ENCODE measurements at regions not wholly inside any gene's neighbourhood (a gene's known extent, or its start where the extent isn't known, plus 50 kb on each side); places are given as distances from the start of the nearest gene placed in this dataset.
"Not testable (repeated sequence)": the region's sequence is repeated elsewhere in the genome, so short reads cannot be mapped to it uniquely, and the experiment has no call there.

DNA sequence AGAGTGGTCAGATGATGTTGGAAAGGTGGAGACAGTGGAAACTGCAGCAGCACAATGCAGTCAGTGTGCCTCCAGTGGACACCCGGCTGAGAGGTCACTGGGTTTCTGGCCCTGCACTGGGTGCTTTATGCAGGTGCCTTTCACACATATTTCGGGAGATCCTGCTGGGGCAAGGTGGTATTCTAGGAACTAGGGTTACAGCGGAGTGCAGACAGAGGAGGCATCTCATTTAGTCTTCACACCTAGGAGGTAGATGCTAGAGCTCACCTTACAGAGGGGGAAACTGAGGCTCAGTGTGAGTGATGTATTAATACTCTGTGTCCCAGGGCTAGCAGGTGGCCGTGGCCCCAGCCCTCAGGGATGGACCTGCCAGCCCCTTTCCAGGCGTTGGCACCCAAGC, 103.9 kb upstream of the KCTD7 start:
- no peak overlapping the region for H3K27ac Mint-ChIP-seq
- ATAC-seq (ENCODE audit: low read depth), result no peak
- H3K4me1 Mint-ChIP-seq, result no peaks in the 10 kb centered on the region
- no peak for DNase-seq (ENCODE audit: low spot score in 2 of 2)
- no peaks in the 10 kb centered on the region for H3K9me3 Mint-ChIP-seq
- peaks cover 5% of the 10 kb centered on the region for H3K36me3 Mint-ChIP-seq
- H3K27me3 Mint-ChIP-seq, result no peaks in the 10 kb centered on the region
- H3K4me3 Mint-ChIP-seq, result no peak overlapping the region

DNA sequence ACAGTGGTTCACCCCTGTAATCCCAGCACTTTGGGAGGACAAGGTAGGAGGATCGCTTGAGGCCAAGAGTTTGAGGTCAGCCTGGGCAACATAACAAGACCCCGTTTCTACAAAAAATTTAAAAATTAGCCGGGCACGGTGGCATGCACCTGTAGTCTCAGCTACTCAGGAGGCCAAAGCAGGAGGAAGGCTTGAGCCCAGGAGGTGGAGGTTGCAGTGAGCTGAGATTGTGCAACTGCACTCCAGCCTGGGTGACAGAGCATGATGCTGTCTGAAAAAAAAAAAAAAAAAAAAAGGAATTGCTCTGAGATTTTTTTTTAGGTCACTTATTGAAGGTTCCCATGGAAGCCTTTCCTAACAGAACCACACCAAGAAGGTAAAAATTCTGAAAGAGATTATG, 101.9 kb upstream of the KCTD7 start:
- H3K9me3 Mint-ChIP-seq; H3K36me3 Mint-ChIP-seq; H3K4me1 Mint-ChIP-seq; H3K27ac Mint-ChIP-seq; ATAC-seq (ENCODE audit: low read depth); H3K4me3 Mint-ChIP-seq; DNase-seq (ENCODE audit: low spot score in 2 of 2); H3K27me3 Mint-ChIP-seq: not testable (repeated sequence)

DNA sequence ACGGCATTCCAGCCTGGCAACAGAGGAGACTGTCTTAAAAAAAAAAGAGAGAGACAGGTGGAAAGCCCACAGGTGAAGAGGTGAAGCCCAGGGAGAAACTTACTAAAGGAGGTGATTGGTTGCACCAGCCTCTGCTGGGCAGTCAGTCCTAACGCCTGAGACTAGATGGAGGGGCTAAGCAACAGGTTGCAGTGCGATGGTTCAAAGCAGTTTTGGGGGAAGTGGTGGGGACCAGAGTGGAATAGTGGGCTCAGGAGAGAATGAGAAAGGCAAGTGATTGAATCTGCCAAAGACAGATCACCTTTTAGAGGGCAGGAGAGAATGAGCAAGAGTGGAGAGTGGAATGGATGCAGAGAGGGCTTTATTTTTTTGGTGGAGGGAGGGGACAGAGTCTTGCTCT, 100.0 kb upstream of the KCTD7 start:
- Mint-ChIP-seq H3K36me3 (peaks cover 8% of the 10 kb centered on the region), H3K4me1 (no peaks in the 10 kb centered on the region), H3K4me3 (no peak overlapping the region), H3K27ac (no peak overlapping the region), H3K9me3 (no peaks in the 10 kb centered on the region), H3K27me3 (no peaks in the 10 kb centered on the region)
- no peak for DNase-seq (ENCODE audit: low spot score in 2 of 2)
- no peak for ATAC-seq (ENCODE audit: low read depth)

DNA sequence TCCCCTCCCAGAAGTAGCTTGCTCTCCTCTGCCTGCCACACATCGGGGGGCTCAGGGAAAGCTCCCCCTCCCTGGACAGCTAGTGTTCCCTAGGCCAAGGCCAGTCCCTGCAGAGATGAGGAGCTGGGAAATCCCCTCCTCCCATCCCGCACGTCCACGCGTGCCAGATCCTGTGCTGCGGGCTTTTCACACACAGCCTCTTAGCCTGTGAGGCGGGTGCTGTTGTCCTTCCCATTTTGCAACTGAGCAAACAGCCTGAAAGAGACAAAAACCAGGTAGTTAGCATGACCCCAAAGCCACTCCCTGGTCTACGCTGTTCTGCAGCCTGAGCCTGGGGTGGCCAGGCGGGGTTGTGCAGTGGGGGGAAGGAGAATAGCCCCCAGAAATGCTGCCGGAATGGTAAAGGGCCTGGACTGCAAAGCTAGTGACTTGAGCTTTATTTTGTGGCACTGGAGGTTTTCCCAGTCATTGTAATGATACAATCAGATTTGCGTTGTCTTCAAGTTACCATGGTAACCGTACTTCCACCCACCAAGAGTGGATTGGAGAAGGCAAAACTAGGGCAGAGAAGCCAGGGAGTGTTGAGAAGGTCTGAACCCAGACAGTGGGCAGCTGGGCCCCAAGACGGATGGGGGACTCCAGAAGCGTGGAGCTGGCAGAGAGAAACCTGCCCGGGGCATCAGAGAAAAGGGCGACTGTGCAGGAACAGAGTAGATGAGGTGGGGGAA, 98.6 kb upstream of the KCTD7 start:
- Mint-ChIP-seq H3K4me3 (no peak overlapping the region), H3K4me1 (no peaks in the 10 kb centered on the region), H3K9me3 (no peaks in the 10 kb centered on the region), H3K27ac (peak overlapping the region; percentile 80), H3K27me3 (no peaks in the 10 kb centered on the region), H3K36me3 (peaks cover 9% of the 10 kb centered on the region)
- DNase-seq (ENCODE audit: low spot score in 2 of 2) (no peak), ATAC-seq (ENCODE audit: low read depth) (no peak)

DNA sequence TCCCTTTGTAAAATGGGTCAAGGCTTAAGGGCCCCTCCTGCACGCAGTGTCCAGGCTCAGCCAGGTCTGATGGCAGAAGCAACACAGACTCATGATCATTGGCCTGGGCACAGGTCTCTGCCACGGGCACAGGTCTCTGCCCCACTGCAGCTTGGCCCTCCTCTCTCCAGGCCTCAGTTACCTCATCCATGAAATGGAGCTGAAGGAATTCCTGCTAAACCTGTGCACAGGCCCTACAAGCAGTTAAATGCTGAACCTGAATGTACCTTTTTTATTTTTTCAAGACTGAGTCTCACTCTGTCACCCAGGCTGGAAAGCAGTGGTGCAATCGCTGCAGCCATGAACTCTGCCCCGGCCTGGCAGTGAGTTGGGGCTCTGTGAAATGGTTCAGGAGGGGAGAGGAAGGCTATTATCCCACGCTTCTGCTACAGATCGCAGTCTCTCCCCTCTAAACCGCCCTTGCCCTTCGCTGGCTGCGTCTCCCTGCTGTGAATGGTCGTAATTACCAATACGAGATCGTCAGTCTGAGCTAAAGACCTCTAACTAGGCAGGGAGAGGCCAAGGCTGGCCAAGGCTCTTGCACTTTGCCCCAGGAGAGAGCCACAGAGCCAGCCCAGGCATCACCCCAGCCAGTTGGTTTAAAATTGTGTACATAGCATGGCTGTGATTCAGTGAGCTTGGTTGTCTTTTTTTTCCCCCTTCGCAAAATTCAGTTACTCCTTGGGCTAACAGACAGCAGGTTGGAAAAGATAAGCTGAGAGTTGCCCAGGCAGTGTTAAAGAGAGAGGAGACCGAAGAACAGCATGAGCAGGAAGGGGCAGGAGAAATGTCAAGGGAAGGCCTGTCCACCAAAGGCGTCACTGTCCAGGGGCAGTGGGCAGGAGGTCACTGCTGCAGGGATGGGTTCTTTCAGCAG, 93.0 kb upstream of the KCTD7 start:
- H3K4me1 Mint-ChIP-seq, result no peaks in the 10 kb centered on the region
- H3K9me3 Mint-ChIP-seq, result no peaks in the 10 kb centered on the region
- no peak overlapping the region for H3K4me3 Mint-ChIP-seq
- peaks cover 2% of the 10 kb centered on the region for H3K36me3 Mint-ChIP-seq
- ATAC-seq (ENCODE audit: low read depth), result no peak
- DNase-seq (ENCODE audit: low spot score in 2 of 2), result no peak
- no peak overlapping the region for H3K27ac Mint-ChIP-seq
- no peaks in the 10 kb centered on the region for H3K27me3 Mint-ChIP-seq

DNA sequence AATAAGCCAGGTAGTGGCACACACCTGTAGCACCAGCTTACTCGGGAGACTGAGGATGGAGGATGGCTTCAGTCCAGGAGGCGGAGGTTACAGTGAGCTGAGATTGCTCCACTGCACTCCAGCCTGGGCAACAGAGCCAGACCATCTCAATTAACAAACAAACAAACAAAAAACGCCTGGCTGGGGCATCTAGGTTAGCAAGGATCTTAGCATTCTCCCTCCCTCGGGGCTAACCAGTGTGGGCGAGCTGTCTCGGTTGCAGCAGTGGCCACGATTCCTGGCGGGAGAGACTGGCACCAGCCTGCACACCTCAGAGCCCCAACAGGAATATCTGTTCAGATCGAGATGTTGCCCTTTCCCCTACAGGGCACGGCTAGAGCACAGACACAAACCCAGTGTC, 91.3 kb upstream of the KCTD7 start:
- Mint-ChIP-seq H3K27me3 (no peaks in the 10 kb centered on the region), H3K36me3 (peaks cover 12% of the 10 kb centered on the region), H3K4me3 (no peak overlapping the region), H3K9me3 (no peaks in the 10 kb centered on the region), H3K27ac (no peak overlapping the region), H3K4me1 (no peaks in the 10 kb centered on the region)
- ATAC-seq (ENCODE audit: low read depth) (no peak), DNase-seq (ENCODE audit: low spot score in 2 of 2) (no peak)

DNA sequence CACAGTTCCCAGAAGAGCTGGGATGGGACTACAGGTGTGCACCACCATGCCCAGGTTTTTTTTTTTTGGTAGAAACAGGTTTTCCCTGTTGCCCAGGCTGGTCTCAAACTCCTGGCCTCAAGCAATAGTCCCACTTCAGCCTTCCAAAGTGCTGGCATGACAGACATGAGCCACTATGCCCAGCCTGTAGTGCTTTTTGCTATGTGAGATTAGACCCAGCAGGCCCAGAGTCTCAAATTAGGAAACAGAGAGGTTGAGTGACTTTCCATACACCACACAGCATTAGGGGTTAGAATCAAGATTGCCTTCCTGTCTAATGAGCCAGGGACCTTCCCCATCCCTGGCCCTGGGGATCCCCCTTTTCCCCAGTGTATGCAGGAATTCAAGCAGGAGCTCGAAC, 90.8 kb upstream of the KCTD7 start:
- ATAC-seq (ENCODE audit: low read depth) (no peak), DNase-seq (ENCODE audit: low spot score in 2 of 2) (no peak)
- H3K27ac Mint-ChIP-seq, result no peak overlapping the region
- no peaks in the 10 kb centered on the region for H3K27me3 Mint-ChIP-seq
- no peaks in the 10 kb centered on the region for H3K9me3 Mint-ChIP-seq
- H3K4me1 Mint-ChIP-seq, result no peaks in the 10 kb centered on the region
- H3K4me3 Mint-ChIP-seq, result no peak overlapping the region
- H3K36me3 Mint-ChIP-seq, result peaks cover 15% of the 10 kb centered on the region

DNA sequence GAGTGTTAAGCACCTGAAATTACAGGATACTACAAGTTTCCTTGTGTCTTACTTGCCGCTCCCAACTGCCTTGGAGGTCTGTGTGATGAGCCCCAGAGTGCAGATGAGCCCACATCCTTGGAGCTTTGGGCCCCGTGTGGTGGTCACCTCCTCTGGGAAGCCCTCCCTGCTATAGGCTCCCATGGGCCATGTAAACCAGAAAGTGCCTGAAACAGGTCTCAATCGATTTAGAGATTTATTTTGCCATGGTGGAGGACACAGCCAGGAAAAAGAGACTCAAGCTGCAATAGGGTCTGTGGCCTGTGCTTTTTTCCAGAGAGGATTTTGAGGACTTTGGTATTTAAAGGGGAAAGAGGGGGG, 89.4 kb upstream of the KCTD7 start:
- Mint-ChIP-seq H3K4me3 (no peak overlapping the region), H3K27ac (no peak overlapping the region)

DNA sequence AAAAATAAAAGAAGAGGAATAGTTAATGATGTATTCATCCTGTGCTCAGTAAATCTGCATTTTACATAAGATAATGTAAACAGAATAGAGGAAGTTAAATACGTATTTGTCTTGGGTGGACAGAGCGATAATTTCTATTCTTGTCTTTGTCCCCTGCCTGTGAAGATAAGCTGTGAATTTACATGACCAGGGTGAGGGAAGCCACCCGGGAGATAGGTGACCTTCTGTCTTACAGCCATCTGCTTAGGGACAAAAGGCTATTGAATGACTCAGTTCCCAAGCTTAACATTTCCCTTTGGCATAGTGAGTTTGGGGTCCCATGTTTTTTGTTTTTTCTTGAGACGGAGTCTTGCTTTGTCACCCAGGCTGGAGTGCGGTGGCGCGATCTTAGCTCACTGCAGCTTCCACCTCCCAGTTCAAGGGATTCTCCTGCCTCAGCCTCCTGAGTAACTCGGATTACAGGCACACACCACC, 88.7 kb upstream of the KCTD7 start:
- no peaks in the 10 kb centered on the region for H3K4me1 Mint-ChIP-seq
- peaks cover 15% of the 10 kb centered on the region for H3K36me3 Mint-ChIP-seq
- no peak overlapping the region for H3K27ac Mint-ChIP-seq
- no peaks in the 10 kb centered on the region for H3K27me3 Mint-ChIP-seq
- ATAC-seq (ENCODE audit: low read depth) (no peak), DNase-seq (ENCODE audit: low spot score in 2 of 2) (no peak)
- no peak overlapping the region for H3K4me3 Mint-ChIP-seq
- H3K9me3 Mint-ChIP-seq, result no peaks in the 10 kb centered on the region

More for the DNA sequence above, 89.4 kb upstream of the KCTD7 start:
- Mint-ChIP-seq H3K9me3 (no peaks in the 10 kb centered on the region), H3K36me3 (peaks cover 17% of the 10 kb centered on the region), H3K4me1 (no peaks in the 10 kb centered on the region), H3K27me3 (no peaks in the 10 kb centered on the region)
- DNase-seq (ENCODE audit: low spot score in 2 of 2) (no peak), ATAC-seq (ENCODE audit: low read depth) (no peak)

DNA sequence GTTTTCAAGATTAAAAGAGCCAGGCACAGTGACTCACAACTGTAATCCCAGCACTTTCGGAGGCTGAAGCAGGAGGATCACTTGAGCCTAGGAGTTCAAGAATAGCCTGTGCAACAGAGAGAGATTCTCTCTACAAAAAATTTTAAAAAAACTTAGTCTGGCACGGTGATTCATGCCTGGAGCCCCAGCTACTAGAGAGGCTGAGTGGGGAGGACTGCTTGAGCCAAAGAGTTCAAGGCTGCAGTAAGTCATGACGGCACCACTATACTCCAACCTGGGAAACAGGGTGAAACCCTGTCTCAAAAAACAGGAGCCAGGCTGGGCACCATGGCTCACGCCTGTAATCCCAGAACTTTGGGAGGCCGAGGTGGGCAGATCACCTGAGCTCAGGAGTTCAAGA, 86.6 kb upstream of the KCTD7 start:
- ATAC-seq (ENCODE audit: low read depth), result no peak
- no peaks in the 10 kb centered on the region for H3K4me1 Mint-ChIP-seq
- H3K36me3 Mint-ChIP-seq, result peaks cover 15% of the 10 kb centered on the region
- H3K4me3 Mint-ChIP-seq, result no peak overlapping the region
- no peak for DNase-seq (ENCODE audit: low spot score in 2 of 2)
- H3K9me3 Mint-ChIP-seq, result no peaks in the 10 kb centered on the region
- H3K27me3 Mint-ChIP-seq, result no peaks in the 10 kb centered on the region
- no peak overlapping the region for H3K27ac Mint-ChIP-seq

DNA sequence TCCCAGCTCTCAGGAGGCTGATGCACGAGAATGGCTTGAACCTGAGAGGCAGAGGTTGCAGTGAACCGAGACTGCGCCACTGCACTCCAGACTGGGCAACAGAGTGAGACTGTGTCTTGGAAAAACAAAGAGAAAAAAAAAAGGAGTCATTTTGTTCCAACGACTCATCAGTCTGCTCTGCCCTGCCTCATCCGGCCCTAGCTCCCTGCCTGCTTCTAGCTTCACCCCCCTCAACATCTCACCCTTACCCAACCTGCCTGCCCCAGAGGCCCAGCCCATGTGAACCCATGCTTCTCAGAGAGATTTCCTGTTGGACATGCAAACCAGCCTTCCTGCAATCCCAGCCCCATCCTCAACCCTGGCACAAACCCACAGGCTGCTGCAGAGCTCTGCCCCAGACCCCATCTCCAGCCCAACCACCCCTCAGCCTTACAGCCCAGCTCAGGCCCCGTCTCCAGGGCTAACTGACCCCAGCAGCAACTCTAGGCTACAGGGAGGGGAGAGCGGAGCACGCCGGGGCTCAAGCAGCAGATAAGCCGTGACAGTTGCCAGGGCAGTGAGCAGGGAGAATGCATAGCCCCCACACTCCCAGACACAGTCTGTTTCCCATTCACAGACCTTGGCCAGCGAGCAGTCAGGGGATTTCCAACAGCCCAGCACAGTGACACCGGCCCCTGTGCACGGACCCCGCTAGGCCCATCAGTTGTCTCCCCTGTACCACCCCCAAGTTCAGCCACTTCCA, 86.0 kb upstream of the KCTD7 start:
- Mint-ChIP-seq H3K27me3 (no peaks in the 10 kb centered on the region), H3K9me3 (no peaks in the 10 kb centered on the region), H3K36me3 (peaks cover 15% of the 10 kb centered on the region), H3K4me3 (no peak overlapping the region), H3K4me1 (no peaks in the 10 kb centered on the region), H3K27ac (peak overlapping the region; percentile 74)
- ATAC-seq (ENCODE audit: low read depth) (no peak), DNase-seq (ENCODE audit: low spot score in 2 of 2) (no peak)

DNA sequence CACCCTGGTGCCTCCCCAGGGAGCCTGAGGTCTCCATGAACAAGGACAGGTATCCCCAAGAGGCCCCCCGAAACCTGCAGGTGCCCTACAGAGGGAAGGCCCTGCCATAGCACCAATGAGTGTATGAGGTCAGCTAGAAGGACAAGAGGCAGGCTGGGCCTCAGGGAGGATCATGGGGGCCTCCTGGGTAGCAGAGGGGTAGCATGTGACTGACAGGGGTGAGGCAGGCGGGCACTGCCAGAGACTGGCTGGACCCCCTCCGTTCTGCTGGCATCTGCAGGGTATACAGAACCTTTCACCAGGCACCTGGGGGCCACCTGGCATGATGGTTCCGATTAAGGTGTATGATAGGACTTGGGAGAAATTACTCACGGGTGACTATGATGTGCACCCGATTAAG, 79.2 kb upstream of the KCTD7 start:
- H3K27me3 Mint-ChIP-seq, result no peaks in the 10 kb centered on the region
- no peak overlapping the region for H3K27ac Mint-ChIP-seq
- no peak overlapping the region for H3K4me3 Mint-ChIP-seq
- ATAC-seq (ENCODE audit: low read depth) (no peak), DNase-seq (ENCODE audit: low spot score in 2 of 2) (no peak)
- H3K4me1 Mint-ChIP-seq, result peaks cover 2% of the 10 kb centered on the region
- no peaks in the 10 kb centered on the region for H3K9me3 Mint-ChIP-seq
- H3K36me3 Mint-ChIP-seq, result peaks cover 21% of the 10 kb centered on the region

DNA sequence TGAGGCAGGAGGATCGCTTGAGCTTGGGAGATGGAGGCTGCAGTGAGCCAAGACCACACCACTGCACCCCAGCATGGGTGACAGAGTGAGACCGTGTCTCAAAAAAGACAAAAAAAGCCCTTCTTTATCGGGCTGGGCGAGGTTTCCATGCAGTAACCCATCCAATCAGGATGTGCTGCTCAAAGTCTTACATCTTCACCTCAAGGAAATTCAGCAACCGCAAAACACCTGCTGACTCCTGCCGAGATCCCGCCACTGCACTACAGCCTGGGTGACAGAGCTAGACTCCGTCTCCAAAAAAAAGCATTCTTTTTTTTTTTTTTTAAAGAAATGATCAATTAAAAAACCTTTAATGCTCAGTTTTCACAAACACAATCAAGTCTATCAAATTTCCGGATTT, 75.7 kb upstream of the KCTD7 start:
- Mint-ChIP-seq H3K4me3 (no peak overlapping the region), H3K27me3 (no peaks in the 10 kb centered on the region), H3K27ac (no peak overlapping the region), H3K9me3 (no peaks in the 10 kb centered on the region), H3K36me3 (peaks cover 23% of the 10 kb centered on the region), H3K4me1 (peaks cover 4% of the 10 kb centered on the region)
- ATAC-seq (ENCODE audit: low read depth) (no peak), DNase-seq (ENCODE audit: low spot score in 2 of 2) (no peak)

DNA sequence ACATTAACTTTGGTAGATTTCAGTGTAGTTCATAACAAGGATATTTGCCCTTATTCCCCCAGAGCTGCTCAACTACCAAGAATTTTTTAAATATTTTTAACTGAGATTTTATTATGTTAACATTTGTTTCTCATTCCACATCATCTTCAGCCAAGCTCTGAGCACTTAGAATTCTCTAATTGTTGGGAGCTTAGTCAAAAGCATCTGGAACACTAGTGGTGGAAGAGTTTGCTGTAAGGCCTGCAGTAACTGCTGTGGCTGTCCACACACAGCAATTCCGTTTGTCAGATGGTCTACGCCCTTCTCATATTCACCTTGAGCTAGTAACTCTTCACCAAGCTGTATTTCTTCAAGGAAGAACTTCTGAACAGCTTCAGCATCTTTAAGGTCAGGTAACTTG, 75.0 kb upstream of the KCTD7 start:
- not testable (repeated sequence) for H3K27ac Mint-ChIP-seq; H3K9me3 Mint-ChIP-seq; ATAC-seq (ENCODE audit: low read depth); H3K4me3 Mint-ChIP-seq; DNase-seq (ENCODE audit: low spot score in 2 of 2); H3K4me1 Mint-ChIP-seq; H3K27me3 Mint-ChIP-seq
- peaks cover 23% of the 10 kb centered on the region for H3K36me3 Mint-ChIP-seq
